Muscle of arm (tissue), 1 donor: ENCODE measurements at regions not wholly inside any gene's neighbourhood (a gene's known extent, or its start where the extent isn't known, plus 50 kb on each side); places are given as distances from the start of the nearest gene placed in this dataset.
"Not testable (repeated sequence)": the region's sequence is repeated elsewhere in the genome, so short reads cannot be mapped to it uniquely, and the experiment has no call there.

ENCODE experiments used
- DNase-seq: peaks from one replicate; pipeline ENCODE4 v3.0.0-alpha.2; 2013

DNA sequence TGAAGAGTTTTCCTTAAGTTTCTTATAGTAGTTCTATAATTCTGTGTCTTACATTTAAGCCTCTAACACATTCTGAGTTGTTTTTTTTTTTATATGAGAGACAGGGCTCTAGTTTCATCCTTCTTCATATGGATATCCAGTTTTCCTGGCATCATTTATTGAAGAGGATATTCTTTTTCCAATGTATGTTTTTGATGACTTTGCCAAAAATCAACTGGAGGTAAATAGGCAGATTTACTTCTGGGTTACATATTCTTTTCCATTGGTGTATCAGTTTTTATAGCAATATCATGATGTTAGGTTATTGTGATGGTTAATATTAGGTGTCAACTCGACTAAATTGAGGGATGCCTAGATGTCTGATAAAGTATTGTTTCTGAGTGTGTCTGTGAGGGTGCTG lies 650.7 kb upstream of the GRID2 start:
- DNase-seq: no peak

GRCh38 chr4:91681091-91681490 lies 622.7 kb upstream of the GRID2 start:
- DNase-seq: no peak

GRCh38 chr4:91681544-91681943 lies 622.2 kb upstream of the GRID2 start:
- no peak for DNase-seq

GRCh38 chr4:91684955-91685354 lies 618.8 kb upstream of the GRID2 start:
- no peak for DNase-seq

- DNase-seq: no peak
These were observed 615.4 kb upstream of the GRID2 start for GRCh38 chr4:91688413-91688812.

GRCh38 chr4:91699691-91700090 lies 604.1 kb upstream of the GRID2 start:
- DNase-seq: not testable (repeated sequence)

DNA sequence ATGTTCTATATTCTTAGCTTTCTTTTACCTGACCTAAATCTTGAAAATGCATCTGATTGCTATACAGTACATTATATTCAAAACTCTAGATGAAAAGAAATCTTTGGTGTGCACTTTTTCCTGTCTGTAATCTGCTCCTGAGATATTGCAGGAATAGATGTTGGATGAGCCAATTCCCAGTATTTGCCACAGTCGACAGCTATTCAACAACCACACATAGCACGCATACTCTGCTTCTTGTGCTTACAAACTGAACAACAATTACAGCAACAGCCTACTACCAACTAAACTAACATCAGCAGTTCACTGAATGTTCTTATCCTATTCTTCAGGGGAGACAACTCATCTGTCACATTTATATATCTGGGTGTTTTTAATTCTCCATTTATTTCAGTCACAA lies 573.9 kb upstream of the GRID2 start:
- DNase-seq: no peak

GRCh38 chr4:91734682-91735081 lies 569.1 kb upstream of the GRID2 start:
- DNase-seq: no peak

DNA sequence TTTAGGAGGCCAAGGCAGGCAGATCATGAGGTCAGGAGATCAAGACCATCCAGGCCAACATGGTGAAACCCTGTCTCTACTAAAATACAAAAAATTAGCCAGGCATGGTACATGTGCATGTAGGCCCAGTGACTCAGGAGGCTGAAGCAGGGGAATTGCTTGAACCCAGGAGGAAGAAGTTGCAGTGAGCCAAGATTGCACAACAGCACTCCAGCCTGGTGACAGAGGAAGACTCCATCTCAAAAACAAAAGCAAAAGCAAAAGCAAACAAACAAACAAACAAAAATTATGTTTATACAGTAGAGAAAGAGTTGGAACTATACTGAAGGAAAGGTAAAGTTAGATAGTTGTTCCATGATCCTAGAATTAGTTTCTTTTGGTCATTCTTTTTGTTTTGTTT lies 564.9 kb upstream of the GRID2 start:
- DNase-seq: not testable (repeated sequence)

DNA sequence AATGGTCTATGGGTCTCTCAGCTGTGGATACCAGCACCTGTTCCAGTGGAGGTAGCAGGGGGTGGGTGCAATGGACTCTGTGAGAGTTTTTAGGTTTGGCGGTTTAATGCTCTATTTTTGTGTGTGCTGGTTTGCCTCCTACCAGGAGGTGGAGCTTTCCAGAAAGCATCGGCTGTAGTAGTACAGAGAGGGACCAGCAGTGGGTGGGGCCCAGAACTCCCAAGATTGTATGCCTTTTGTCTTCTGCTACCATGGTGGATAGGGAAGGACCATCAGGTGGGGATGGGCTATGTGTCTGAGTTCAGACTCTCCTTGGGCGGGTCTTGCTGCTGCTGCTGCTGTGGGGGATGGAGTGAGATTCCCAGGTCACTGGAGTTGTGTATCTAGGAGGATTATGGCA lies 557.2 kb upstream of the GRID2 start:
- no peak for DNase-seq

GRCh38 chr4:91751961-91752360 lies 551.8 kb upstream of the GRID2 start:
- no peak for DNase-seq

DNA sequence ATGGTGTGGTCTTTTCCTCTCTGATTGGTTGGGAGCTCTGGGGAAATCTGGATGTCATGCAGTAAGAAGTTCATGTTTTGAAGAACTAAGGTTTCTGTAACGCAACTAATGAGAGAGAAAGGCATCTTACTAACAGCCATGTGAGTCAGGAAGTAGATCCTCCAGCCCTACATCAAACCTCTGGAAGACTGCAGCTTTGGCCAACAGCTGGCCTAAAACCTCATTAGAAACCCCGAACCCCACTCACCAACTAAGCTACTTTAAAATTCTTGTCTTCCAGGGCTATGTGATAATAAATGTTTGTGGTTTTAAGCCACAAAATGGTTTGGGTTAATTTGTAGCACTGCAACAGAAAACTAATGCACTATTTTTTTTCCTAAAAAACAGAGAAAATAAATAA lies 549.0 kb upstream of the GRID2 start:
- DNase-seq: no peak

GRCh38 chr4:91758487-91758886 lies 545.3 kb upstream of the GRID2 start:
- DNase-seq: no peak

DNA sequence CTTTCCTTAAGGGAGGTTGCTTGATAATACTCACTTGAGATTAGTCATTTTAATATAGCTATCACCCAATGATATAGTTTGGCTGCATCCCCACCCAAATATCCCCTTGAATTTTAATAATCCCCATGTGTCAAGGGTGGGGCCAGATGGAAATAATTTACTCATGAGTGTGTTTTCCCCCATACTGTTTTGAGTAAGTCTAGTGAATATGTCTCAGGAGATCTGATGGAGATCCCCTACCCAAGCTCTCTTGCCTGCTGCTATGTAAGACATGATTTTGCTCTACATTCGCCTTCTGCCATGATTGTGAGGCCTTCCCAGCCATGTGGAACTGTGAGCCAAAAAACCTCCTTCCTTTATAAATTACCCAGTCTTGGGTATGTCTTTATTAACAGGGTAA lies 539.7 kb upstream of the GRID2 start:
- DNase-seq: no peak

DNA sequence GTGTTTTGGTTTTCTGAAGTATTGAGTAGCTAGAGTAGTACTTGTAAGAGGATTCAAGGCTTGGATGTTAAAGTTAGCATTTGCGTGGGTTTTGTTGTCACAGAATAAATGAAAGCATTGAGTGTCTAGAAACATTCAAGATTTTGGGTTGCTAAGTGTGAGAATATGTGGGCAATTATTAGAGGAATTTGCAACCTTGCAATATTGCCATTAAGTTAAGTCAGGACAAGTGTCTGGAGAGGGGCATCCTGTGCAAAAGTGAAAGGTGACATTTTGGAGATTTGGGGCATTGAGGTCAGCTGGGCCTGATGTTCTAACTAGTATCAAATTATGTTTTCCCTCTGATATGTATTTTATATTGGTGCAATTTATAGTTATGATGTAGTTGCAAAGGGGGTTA lies 533.9 kb upstream of the GRID2 start:
- DNase-seq: no peak

DNA sequence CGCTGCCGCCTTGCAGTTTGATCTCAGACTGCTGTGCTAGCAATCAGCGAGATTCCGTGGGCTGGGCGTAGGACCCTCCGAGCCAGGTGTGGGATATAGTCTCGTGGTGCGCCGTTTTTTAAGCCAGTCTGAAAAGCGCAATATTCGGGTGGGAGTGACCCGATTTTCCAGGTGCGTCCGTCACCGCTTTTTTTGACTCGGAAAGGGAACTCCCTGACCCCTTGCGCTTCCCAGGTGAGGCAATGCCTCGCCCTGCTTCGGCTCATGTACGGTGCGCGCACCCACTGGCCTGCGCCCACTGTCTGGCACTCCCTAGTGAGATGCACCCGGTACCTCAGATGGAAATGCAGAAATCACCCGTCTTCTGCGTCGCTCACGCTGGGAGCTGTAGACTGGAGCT lies 512.1 kb upstream of the GRID2 start:
- not testable (repeated sequence) for DNase-seq

DNA sequence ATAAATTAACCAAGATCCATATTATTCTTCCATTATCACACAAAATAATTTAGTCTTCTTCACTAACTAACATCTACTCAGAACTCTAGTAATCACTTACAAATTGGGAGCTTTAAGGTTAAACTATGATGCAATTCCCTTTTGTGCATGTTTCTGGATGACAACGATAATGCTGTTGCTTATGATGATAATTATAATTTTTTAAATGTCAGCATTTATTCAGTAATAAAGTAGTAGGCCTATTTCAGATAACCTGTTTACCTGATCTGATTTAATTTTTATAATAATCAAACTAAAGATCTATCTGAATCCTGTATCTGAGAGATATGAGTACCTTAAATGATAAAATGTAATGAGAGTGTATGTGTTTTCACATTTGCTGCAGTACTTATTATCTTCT lies 507.8 kb upstream of the GRID2 start:
- no peak for DNase-seq

GRCh38 chr4:91812319-91812718 lies 491.4 kb upstream of the GRID2 start:
- no peak for DNase-seq

- DNase-seq: no peak
These were observed 479.0 kb upstream of the GRID2 start for GRCh38 chr4:91824773-91825172.

DNA sequence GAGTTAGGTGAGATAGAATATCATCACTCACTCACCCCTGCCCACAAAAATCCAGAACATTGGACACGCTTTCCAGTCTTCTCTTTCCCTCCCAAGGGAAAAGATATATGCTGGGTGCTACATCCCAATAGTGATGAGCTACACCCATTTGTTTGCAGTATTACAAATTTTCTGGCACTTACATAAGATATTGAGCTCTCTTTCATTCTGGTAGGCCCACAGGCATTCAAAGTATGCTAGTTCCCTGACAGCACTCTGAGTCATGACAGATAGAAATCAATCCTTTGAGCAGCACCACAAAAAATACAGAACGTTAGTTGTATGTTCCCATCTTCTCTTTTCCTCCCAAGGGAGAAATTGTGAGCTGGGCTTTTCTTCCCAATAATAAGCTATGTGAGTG lies 477.6 kb upstream of the GRID2 start:
- no peak for DNase-seq

DNA sequence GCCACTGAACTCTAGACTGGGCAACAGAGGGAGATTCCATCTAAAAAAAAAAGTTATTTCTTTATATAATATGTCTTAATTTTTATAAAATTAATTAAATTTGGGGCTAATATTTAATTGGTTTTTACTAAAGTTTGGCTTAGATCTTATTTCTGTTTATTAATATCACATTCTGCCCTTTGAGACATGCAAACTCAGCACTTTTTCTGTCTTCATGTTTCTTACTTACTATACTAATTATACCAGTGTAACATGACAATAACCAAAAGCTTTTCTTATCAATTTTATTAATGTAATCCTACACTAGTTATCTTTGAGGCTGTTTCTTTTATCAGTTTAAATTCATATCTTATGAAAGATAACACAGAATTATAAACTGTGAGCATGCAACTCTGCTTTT lies 475.9 kb upstream of the GRID2 start:
- DNase-seq: no peak

GRCh38 chr4:91829531-91829930 lies 474.2 kb upstream of the GRID2 start:
- DNase-seq: no peak

- no peak for DNase-seq
These were observed 472.9 kb upstream of the GRID2 start for GRCh38 chr4:91830681-91831395.

DNA sequence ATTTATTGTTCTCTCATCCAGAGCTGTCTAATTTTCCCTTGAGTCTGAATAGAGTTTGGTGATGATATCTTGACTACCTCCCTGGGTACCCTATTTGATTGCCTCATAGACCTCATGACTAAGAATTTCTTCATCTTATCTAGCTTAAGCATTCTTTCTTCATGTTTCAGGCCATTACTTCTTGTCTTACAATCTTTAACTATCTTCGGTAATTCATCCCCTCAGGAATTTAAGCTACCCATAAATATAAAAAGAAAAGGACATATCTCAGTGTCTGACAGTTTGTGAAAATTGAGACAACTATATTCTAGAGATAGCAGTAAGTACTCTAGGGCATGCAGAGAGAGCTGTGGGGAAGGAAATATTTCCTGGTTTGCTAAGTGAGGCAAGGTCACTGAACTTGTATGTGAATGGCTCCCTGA lies 466.1 kb upstream of the GRID2 start:
- DNase-seq: no peak
